ENCODE measurements at regions not wholly inside any gene's neighbourhood (a gene's known extent, or its start where the extent isn't known, plus 50 kb on each side); places are given as distances from the start of the nearest gene placed in this dataset.

GRCh38 chr4:135672202-135672601, 1470.6 kb upstream of the PABPC4L start:
- no peaks in the 10 kb centered on the region for H3K36me3 Mint-ChIP-seq
- no peak overlapping the region for H3K27ac Mint-ChIP-seq
- no peaks in the 10 kb centered on the region for H3K27me3 Mint-ChIP-seq
- no peak overlapping the region for H3K4me3 Mint-ChIP-seq
- H3K9me3 Mint-ChIP-seq: no peaks in the 10 kb centered on the region
- no peaks in the 10 kb centered on the region for H3K4me1 Mint-ChIP-seq

GRCh38 chr4:135670548-135670947, 1469.0 kb upstream of the PABPC4L start:
- Mint-ChIP-seq H3K4me3 (no peak overlapping the region), H3K27ac (no peak overlapping the region), H3K36me3 (no peaks in the 10 kb centered on the region), H3K9me3 (no peaks in the 10 kb centered on the region), H3K4me1 (no peaks in the 10 kb centered on the region), H3K27me3 (no peaks in the 10 kb centered on the region)
